HepG2 (cell line): ENCODE measurements at regions not wholly inside any gene's neighbourhood (a gene's known extent, or its start where the extent isn't known, plus 50 kb on each side); places are given as distances from the start of the nearest gene placed in this dataset.

Experiments
- CENPT ChIP-seq: sonication (generic); formaldehyde crosslinking; IDR thresholded peaks from 2 replicates; pipeline ENCODE4 v1.8.0; 2022; ENCODE audit warnings: low read depth, mild to moderate bottlenecking, moderate library complexity, missing genetic modification reagents
- CTCF ChIP-seq: sonication (generic); formaldehyde crosslinking; IDR thresholded peaks from 2 replicates; pipeline ENCODE4 v1.5.0; 2020; ENCODE audit warnings: mild to moderate bottlenecking, missing genetic modification reagents, moderate library complexity
- EZH2 ChIP-seq: conservative IDR thresholded peaks from 2 replicates; pipeline ENCODE4 v1.6.1; 2012; ENCODE audit warnings: mild to moderate bottlenecking, low read depth, low read length, moderate library complexity
- GMEB1 ChIP-seq: sonication (generic); formaldehyde crosslinking; IDR thresholded peaks from 2 replicates; pipeline ENCODE4 v1.5.1; 2020; ENCODE audit warnings: missing genetic modification reagents, mild to moderate bottlenecking, borderline replicate concordance
- WIZ ChIP-seq: sonication (generic); formaldehyde crosslinking; IDR thresholded peaks from 2 replicates; pipeline ENCODE4 v1.5.1; 2020; ENCODE audit warnings: mild to moderate bottlenecking, missing genetic modification reagents
- ZNF749 ChIP-seq: sonication (generic); formaldehyde crosslinking; IDR thresholded peaks from 2 replicates; pipeline ENCODE4 v1.8.0; 2022; ENCODE audit warnings: mild to moderate bottlenecking, missing genetic modification reagents, moderate library complexity, borderline replicate concordance

GRCh38 chr11:105265845-105266244 is 126.3 kb upstream of the CARD18 start:
- no peak for TF ChIP-seq CENPT (CRISPR knock-in tag)
- no peak for TF ChIP-seq CTCF (CRISPR knock-in tag)
- no peak for TF ChIP-seq ZNF749 (CRISPR knock-in tag)
- TF ChIP-seq GMEB1 (CRISPR knock-in tag), result no peak
- no peak for TF ChIP-seq WIZ (CRISPR knock-in tag)
- TF ChIP-seq EZH2, result no peak
